Liver (tissue), 8 donors: ENCODE measurements at regions not wholly inside any gene's neighbourhood (a gene's known extent, or its start where the extent isn't known, plus 50 kb on each side); places are given as distances from the start of the nearest gene placed in this dataset.

Experiments used
- DNase-seq: peaks from one replicate; pipeline ENCODE4 v3.0.0-alpha.2; 2017; ENCODE audit warnings: low spot score
- H3K27ac ChIP-seq, 2 donors: one replicate each; pipeline ENCODE4 v1.7.0; 2013; ENCODE audit warnings: inconsistent platforms in 2 of 2, low read length in 2 of 2, control low read depth in 1 of 2, low read depth in 1 of 2, mild to moderate bottlenecking in 1 of 2
- H3K27me3 ChIP-seq, 4 donors: one replicate each; pipeline versions ENCODE4 v1.6.1 to v1.7.0; 2013; ENCODE audit warnings: low read length in 3 of 4, inconsistent platforms in 1 of 4, mild to moderate bottlenecking in 1 of 4, moderate library complexity in 1 of 4; ENCODE audit not compliant: control insufficient read depth in 4 of 4, insufficient read depth in 4 of 4
- H3K36me3 ChIP-seq, 4 donors: one replicate each; pipeline versions ENCODE4 v1.6.1 to v1.7.0; 2013; ENCODE audit warnings: low read length in 3 of 4, mild to moderate bottlenecking in 3 of 4, low read depth in 1 of 4, moderate library complexity in 1 of 4; ENCODE audit not compliant: control insufficient read depth in 4 of 4, insufficient read depth in 3 of 4
- H3K4me1 ChIP-seq, 4 donors: one replicate each; pipeline versions ENCODE4 v1.6.1 to v1.7.0; 2013; ENCODE audit warnings: low read length in 3 of 4, mild to moderate bottlenecking in 3 of 4, moderate library complexity in 1 of 4; ENCODE audit not compliant: control insufficient read depth in 4 of 4, insufficient read depth in 4 of 4
- H3K4me3 ChIP-seq, 3 donors: one replicate each; pipeline versions ENCODE4 v1.6.1 to v1.7.0; 2013; ENCODE audit warnings: low read length in 3 of 3, control low read depth in 1 of 3, low read depth in 1 of 3, mild to moderate bottlenecking in 1 of 3
- H3K9ac ChIP-seq, 2 donors: one replicate each; pipeline ENCODE4 v1.7.0; 2013; ENCODE audit warnings: low read length in 2 of 2, mild to moderate bottlenecking in 2 of 2, moderate library complexity in 2 of 2, control low read depth in 1 of 2, low read depth in 1 of 2
- H3K9me3 ChIP-seq, 4 donors: one replicate each; pipeline versions ENCODE4 v1.6.1 to v1.7.0; 2013; ENCODE audit warnings: low read length in 3 of 4; ENCODE audit not compliant: control insufficient read depth in 4 of 4
- EGR1 ChIP-seq, 2 donors: IDR thresholded peaks; 2 replicates each; pipeline ENCODE4 v1.6.1; 2016 to 2018; ENCODE audit warnings: antibody characterized with exemption in 2 of 2, low read depth in 2 of 2
- HNF4G ChIP-seq: IDR thresholded peaks from 2 replicates; pipeline ENCODE4 v1.6.1; 2016; ENCODE audit warnings: antibody characterized with exemption
- NR2F2 ChIP-seq: IDR thresholded peaks from 2 replicates; pipeline ENCODE4 v1.6.1; 2016; ENCODE audit warnings: antibody characterized with exemption
- RXRA ChIP-seq, 2 donors: IDR thresholded peaks; 2 replicates each; pipeline ENCODE4 v1.6.1; 2017 to 2018; ENCODE audit warnings: antibody characterized with exemption in 2 of 2, mild to moderate bottlenecking in 1 of 2
- SP1 ChIP-seq: IDR thresholded peaks from 2 replicates; pipeline ENCODE4 v1.6.1; 2018; ENCODE audit warnings: antibody characterized with exemption, mild to moderate bottlenecking
- TAF1 ChIP-seq: conservative IDR thresholded peaks from 2 replicates; pipeline ENCODE4 v1.6.1; 2016; ENCODE audit warnings: antibody characterized with exemption, mild to moderate bottlenecking
- YY1 ChIP-seq: IDR thresholded peaks from 2 replicates; pipeline ENCODE4 v1.6.1; 2016; ENCODE audit warnings: antibody characterized with exemption, mild to moderate bottlenecking
- WGBS: extraction: QIAGEN DNeasy Blood & Tissue Kit; methylation state at CpG from one replicate; pipeline ENCODE4 v1.1.7; 2013; 5-methylcytosine and 5-hydroxymethylcytosine counted together
- TF ChIP-seq, protein P1 (sequence below): IDR thresholded peaks from 2 replicates; pipeline ENCODE4 v1.6.1; 2016; ENCODE audit warnings: antibody characterized with exemption
- TF ChIP-seq, protein P2 (sequence below): IDR thresholded peaks from 2 replicates; pipeline ENCODE4 v1.6.1; 2016; ENCODE audit warnings: antibody characterized with exemption
- TF ChIP-seq, protein P3 (sequence below): fragments of 150-350 bp; IDR thresholded peaks from 2 replicates; pipeline ENCODE4 v1.5.1; 2017; ENCODE audit warnings: improper control_type of control experiment, low read depth, low read length; ENCODE audit not compliant: missing input control
- donor health status: healthy.
- donor health status: healthy.
- donor health status: healthy.
- donor health status: healthy.
- donor health status: healthy.

DNA sequence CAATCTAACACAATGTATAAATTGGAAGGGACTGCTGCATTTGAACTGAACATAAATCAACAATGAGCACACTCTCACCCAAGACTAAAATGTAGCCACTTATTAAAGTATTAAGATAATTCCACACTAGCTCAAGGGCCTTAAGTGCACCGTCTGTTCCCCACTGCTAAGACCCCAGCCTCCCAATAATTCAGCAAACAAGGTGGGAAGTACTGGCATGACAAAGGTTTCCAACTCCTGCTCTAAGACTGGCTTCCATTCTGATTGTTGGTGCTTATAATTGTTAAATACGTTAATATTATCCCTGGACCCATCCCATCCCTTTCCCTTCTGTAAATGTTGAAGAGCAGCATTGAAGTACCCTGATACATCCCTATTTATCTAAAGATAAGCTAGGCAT, 636.7 kb downstream of the NR2F1-AS1 start (continued):
- TF ChIP-seq, protein P1, sequence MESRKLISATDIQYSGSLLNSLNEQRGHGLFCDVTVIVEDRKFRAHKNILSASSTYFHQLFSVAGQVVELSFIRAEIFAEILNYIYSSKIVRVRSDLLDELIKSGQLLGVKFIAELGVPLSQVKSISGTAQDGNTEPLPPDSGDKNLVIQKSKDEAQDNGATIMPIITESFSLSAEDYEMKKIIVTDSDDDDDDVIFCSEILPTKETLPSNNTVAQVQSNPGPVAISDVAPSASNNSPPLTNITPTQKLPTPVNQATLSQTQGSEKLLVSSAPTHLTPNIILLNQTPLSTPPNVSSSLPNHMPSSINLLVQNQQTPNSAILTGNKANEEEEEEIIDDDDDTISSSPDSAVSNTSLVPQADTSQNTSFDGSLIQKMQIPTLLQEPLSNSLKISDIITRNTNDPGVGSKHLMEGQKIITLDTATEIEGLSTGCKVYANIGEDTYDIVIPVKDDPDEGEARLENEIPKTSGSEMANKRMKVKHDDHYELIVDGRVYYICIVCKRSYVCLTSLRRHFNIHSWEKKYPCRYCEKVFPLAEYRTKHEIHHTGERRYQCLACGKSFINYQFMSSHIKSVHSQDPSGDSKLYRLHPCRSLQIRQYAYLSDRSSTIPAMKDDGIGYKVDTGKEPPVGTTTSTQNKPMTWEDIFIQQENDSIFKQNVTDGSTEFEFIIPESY: no peak
- no peak for TF ChIP-seq YY1
- no peak for TF ChIP-seq TAF1
- no peak for TF ChIP-seq HNF4G

DNA sequence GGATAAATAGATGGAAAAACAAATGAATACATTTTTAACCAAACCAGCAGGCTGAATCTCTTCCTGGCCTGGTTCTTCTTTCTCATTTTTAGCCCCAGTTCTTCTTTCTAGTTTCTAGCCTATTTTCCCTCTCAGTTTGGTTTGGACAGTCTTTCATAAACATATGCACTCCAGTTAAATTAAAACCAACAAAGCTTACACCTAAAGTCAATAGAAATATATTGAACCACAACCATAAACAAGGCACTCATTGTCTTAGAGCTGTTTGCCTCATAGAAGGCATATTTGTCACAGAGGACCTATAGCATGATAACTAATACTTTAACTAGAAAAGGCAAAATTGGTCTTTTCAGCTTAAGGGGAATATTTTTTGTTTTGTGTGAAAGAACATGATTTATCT, 638.3 kb downstream of the NR2F1-AS1 start:
- Histone ChIP-seq H3K4me3 (no peak overlapping the region), H3K9me3 (no peaks in the 10 kb centered on the region), H3K9ac (no peak overlapping the region), H3K36me3 (no peaks in the 10 kb centered on the region), H3K27ac (no peak overlapping the region), H3K4me1 (peaks cover 0 to 7% (median 0%) of the 10 kb centered on the region in 4 donors), H3K27me3 (no peaks in the 10 kb centered on the region)
- TF ChIP-seq, protein P2, sequence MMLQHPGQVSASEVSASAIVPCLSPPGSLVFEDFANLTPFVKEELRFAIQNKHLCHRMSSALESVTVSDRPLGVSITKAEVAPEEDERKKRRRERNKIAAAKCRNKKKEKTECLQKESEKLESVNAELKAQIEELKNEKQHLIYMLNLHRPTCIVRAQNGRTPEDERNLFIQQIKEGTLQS: no peak
- TF ChIP-seq RXRA (IDR thresholded peaks at IDR 0.05): no peak
- TF ChIP-seq SP1: no peak
- no peak for DNase-seq

DNA sequence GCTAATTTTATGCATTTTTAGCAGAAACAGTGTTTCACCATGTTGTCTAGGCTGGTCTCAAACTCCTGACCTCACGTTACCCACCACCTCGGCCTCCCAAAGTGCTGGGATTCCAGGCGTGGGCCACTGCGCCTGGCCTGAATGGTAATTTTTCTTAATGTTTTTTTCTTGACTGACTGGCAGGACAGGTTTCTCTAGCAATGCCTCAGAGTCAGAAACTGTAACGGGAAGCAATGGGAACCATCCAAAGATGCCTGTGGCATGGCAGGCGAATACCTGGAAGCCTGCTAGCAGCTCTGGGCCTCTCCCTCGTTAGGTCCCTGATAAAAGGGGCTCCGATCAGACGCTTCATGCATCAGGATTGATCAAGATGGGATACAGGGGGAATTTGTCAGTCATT, 639.2 kb downstream of the NR2F1-AS1 start:
- no peak for DNase-seq
- 94% methylated on average over 9 of the region's 9 CpGs for WGBS

More for the DNA sequence above, 639.2 kb downstream of the NR2F1-AS1 start:
- H3K27me3 ChIP-seq: no peaks in the 10 kb centered on the region
- H3K27ac ChIP-seq: no peak overlapping the region
- TF ChIP-seq NR2F2 (no peak), EGR1 (IDR thresholded peaks at IDR 0.05; ENCODE audit: low read depth in 2 of 2) (no peak)
- TF ChIP-seq, protein P3, sequence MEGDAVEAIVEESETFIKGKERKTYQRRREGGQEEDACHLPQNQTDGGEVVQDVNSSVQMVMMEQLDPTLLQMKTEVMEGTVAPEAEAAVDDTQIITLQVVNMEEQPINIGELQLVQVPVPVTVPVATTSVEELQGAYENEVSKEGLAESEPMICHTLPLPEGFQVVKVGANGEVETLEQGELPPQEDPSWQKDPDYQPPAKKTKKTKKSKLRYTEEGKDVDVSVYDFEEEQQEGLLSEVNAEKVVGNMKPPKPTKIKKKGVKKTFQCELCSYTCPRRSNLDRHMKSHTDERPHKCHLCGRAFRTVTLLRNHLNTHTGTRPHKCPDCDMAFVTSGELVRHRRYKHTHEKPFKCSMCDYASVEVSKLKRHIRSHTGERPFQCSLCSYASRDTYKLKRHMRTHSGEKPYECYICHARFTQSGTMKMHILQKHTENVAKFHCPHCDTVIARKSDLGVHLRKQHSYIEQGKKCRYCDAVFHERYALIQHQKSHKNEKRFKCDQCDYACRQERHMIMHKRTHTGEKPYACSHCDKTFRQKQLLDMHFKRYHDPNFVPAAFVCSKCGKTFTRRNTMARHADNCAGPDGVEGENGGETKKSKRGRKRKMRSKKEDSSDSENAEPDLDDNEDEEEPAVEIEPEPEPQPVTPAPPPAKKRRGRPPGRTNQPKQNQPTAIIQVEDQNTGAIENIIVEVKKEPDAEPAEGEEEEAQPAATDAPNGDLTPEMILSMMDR: no peak
- TF ChIP-seq, protein P1: no peak
- H3K9me3 ChIP-seq: no peaks in the 10 kb centered on the region
- no peak overlapping the region for H3K9ac ChIP-seq
- H3K4me1 ChIP-seq: peaks cover 0 to 7% (median 0%) of the 10 kb centered on the region in 4 donors
- H3K4me3 ChIP-seq: no peak overlapping the region
- no peaks in the 10 kb centered on the region for H3K36me3 ChIP-seq
